Right hindlimb (tissue), 1 donor: ENCODE measurements at regions not wholly inside any gene's neighbourhood (a gene's known extent, or its start where the extent isn't known, plus 50 kb on each side); places are given as distances from the start of the nearest gene placed in this dataset.

Source experiments
- DNase-seq: peaks from one replicate; pipeline ENCODE4 v3.0.0-alpha.2; 2018

DNA sequence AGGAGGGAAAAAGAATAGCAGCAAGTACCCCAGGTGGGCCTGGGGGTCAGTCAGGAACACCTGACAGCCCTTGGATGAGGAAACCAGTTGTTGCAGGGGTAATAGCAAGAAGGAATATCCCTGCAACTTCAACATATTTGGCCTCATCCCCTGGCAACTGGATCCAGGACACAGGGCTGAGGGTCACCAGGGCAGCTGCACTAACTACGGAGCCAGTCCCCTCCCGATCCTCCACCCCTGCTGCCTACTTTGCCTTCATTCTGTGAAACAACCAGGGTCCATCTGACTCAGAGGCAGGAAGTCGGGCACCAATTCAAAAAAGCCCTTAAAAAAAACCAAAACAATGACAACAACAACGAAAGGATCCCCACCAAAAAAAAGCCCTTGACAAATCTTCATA, 52.9 kb downstream of the FRMPD3 start:
- no peak for DNase-seq

DNA sequence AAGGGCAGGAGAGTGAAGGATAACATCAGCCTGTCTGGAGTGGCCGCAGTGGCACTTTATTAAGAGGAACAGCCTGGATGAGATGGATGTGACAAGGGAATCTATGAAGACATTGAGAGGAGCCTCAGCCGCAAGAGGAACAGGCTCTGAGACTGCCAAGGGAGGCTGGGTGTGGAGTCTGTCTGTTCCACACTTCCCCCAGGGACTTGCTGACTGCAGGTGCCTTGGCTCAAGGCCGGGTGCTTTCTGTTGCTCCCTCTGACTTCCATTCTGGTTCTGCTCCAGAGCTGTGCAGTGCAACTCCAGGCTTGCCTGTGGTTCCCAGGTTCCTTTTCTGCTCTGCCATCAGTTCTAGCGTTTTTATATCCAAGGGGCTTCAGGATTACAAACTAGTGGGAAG, 54.6 kb downstream of the FRMPD3 start:
- peak; percentile 36 for DNase-seq

DNA sequence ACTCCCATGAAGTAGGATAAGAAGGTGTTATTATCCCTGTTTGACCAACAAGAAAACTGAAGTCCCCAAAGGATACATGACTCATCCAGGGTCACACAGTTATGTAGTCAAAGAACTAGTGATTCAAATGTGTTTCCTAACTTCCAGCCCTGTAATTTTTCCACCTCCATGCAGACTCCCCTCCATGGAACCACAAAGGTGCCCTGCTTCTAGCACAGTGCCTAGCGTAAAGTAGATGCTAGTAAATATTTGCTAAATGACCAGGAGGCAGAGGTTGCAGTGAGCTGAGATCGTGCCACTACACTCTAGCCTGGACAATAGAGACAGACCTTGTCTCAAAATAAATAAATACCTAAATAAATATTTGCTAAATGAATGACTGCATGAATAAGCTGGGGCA, 55.8 kb downstream of the FRMPD3 start:
- no peak for DNase-seq

DNA sequence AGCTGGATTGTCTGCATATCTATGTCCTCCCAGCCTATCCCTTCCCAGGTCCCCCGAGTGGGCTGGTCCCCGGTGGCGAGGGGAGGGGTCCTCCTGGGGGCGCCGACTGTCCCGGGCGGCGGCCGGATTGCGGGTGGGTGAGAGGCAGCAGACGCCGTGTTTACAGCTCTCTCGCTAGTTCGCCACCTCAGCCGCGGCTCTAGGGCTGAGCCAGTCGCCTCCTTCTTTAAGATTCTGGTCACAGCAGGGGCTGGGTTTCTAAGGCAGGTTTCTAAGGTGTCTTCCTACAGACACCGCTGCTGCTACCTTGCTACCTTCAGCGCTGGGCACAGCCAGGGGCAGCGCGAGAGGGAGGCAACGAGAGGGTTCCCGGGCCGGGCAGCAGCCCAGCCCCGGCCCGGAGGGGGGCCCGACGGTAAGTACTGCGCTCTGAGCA, 57.2 kb downstream of the FRMPD3 start:
- no peak for DNase-seq

DNA sequence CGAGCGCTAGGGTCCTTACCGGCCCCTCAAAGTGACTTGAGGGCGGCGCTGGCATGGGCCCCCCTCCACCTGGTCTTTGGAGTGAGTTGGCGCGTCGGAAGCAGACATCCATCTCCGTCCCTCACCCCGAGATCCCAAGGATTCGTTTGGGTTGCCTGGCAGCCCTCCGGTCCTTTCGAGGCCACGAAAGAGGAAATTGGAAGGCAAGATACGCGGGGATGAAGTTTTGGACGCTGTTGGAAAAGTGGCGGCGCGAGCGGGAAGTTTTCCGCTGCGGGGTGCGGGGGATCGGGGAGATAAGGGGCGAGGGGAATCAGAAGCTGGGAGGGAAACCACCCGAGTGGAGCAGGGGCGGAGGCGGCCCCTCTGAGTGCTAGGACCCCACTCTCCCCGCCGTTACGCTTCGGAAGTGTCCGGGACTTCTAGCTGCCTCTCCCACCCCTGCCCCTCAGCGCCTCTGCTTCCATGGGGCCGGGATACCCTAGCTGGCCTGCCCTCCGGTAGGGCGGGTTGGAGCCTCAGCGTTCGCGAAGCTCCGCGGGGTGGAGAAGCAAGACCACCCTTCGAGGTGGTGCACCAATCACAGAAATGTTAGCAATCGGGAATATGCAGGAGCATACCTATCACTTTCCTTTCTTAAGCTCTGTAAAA, 57.8 kb downstream of the FRMPD3 start:
- no peak for DNase-seq

DNA sequence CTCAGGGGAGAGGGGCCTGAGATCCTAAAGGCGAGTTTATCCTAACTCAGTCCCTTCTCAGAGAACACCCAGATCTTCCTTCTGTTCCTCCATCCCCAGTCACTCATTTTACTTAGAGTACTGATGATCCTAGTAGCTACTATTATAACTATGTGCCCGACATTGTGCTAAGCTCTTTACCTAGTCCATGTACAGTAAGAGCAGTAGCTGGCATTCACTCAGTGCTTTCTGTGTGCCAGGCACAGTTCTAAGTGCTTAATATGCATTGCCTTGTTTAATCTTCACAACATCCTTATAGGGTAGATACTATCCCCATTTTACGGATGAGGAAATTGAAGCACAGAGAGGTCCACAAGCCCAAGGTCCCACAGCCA, 58.3 kb downstream of the FRMPD3 start:
- no peak for DNase-seq

DNA sequence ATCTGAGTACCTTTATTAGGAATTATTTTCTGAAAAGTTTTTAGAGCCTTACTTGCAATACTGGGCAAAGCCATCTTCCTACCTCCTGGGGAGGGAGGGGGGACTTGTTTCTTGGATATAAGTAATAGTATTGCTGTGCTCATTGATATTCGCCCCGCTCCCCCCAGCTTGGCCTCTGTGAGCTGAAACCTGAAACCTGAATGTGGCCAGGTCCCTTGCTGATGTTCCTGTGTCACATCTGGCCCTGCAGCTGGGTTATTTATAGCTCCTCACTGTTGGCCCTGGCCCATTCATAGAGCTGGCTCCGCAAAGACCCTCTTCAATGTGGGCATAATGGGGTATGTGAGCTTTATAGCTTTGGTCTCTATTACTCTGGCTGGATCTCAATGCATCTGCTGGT, 59.5 kb downstream of the FRMPD3 start:
- no peak for DNase-seq

DNA sequence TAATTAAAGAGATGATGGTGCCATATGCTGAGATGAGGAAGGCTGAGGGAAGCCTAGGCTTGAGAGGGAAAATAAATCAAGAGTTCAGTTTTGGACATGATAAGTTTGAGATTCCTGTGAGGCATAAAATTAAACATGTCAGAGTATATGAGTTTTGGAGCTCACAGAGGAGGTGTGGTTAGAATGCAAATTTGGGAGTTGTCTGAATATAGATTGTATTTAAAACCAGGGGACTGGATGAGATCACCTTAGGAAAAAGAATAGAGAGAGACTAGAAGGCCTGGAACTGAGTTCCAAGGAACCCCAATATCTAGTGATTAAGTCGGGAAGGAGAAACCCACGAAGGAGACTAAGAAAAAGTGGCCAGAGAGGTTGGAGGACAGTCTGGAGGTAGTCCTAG, 65.5 kb downstream of the FRMPD3 start:
- no peak for DNase-seq

DNA sequence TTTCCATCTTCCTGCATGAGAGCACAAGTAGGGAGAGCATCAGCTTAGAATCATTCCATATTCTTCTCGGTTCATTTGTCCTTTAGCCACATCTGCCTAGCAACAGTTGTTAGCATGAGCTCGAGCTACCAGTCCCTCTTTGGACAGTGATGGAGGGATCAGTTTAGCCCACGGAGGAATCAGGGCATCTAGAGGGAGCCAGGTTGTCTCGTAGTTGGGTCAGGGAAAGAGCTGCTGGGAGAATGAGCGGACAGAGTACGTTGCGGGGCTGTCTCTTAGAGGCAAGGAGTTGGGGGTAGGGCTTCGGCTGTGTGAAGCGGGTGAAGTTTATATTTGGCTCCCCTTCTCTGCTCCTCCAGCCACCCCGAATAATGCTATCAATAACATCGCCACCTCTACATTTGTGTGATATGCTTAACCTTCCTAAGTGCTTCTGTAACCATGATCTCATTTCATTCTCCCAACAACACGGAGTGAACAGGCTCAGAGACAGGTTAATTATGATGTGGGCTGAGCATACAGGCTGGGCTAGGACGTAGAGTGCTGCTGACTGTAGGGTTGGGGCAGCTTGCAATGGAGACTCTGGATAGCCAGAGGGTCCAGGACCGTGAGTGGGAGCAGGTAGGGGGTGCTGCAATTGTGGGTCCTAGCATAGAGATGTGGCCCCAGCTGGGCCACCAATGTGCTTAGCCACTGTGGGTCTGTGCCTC, 72.6 kb downstream of the FRMPD3 start:
- DNase-seq = no peak

DNA sequence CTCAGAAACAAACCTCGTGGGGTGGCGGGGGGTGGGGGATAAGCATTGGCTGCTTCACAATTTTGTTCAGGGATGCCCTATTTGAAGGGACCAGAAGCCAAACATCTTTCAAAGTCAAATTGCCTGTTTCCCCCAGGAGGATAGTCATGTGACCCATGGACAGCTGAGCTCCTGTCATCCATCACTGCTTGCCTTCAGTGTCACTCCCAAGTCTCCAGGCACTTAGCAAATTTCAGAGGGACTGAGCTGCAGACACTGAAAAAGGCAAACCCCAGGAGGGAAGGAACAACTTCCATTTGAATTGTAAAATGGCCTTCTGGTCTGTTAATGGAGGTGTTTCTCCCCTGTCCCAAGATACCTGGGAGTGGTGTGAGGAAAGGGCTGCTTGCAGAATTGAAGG, 73.4 kb downstream of the FRMPD3 start:
- DNase-seq = no peak

DNA sequence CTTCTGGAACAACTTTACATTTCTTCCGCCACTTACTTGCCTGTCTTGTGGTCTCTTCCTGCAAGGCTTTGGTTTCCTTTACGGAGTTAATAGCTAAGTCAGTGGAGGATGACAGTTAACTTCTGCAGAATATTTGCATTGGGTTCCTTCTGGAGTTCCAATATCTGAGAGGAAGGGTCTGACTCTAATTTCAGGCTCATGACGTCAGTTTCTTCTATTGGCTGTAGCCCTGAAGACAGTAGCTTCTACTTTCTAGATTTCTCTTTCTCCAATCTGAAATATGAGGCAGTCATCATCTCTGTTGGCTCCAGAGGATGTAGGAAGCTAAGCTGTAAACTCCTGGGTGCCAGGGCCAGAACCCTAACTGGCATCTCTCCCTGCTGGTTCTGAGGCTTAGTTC, 76.7 kb downstream of the FRMPD3 start:
- no peak for DNase-seq

DNA sequence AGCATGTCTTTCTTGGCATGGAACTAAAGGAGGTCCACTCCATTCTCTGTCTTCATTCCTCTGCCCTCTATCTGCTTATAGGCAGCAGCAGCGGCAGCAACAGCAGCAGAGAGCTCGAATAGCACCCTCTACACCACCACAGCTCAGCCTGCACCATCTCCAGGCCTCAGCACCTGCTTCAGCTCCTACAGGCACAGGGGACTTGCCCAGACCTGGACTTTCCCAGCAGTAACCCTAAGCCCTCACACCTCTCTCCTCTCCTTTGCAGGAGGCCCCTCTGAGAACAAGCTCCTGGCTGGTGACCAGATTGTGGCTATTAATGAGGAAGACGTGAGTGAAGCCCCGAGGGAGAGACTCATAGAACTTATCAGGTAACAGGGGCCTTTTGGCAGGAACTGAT, 80.7 kb downstream of the FRMPD3 start:
- no peak for DNase-seq

DNA sequence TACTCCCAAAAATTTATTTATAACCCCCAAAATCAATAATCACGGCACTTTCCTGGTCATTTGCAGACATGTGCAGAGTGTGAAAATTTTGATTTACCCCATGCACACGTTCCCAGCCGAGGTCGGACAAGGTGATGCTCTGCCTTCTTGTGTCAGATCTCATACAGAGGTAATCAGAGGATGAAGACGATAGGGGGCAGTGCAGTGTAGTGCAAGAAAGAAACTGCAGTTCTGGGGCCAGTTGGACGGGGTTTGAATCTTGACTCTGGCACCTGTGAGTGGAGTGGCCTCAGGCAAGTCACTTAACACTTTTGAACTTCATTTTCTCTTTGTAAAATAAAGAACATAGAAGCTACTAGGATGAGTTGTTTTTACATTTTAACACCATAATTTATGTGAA, 88.4 kb downstream of the FRMPD3 start:
- no peak for DNase-seq

DNA sequence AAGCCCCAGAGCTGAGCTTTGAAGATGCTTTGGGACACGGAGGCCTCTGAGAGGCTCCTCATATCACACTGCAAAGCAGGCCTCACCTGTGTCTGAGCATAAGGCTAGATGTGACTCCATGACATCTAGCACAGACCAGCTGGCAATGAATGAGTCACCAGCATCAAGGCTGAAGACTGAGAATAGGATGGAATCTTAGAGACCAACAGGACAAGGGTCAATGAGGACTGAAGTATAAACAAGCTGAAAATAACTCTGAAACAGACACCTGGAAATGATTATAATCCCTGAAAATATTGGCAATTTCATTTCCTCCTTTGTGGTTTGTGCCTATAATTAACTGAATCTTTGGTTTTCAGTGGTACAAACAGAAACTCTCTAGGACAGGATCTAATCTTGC, 87.1 kb upstream of the PRPS1 start:
- no peak for DNase-seq

DNA sequence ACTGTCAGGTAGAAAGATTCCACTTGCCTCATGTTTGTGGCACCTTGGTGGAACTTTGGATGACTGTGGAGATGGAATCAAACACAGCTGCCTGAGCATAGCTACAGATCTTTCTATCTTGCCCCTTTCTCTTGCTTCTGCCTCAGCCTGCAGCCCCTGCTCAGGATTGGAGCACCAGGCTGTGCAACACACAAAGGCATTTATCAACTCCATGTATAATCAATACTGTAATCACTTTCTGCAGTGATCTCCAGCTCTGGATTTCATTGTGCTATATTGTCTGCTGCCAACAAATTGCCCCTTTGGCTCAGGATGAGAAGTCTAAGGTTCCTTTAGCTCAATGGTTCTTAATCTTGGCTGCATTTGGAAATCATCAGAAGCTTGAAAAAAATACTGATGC, 86.3 kb upstream of the PRPS1 start:
- DNase-seq = no peak

DNA sequence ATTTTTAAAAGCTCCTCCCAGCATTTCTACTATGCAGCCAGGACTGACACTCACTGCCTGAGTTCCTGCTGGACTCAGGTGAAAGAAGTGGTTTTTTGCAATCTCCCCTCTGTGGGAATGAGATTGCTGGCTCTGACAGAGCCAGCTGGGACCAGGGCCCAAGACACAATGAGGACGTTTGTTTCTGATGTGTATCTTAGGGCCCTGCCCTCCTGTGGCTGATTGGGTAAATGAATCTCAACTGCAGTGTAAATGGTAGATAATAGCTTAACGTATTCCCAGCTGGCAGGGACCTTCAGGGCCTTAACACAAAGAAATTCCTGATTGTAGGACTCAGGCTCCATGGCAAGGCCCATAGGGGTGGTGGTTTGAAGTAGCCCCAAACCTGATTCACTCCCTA, 85.8 kb upstream of the PRPS1 start:
- DNase-seq = no peak

DNA sequence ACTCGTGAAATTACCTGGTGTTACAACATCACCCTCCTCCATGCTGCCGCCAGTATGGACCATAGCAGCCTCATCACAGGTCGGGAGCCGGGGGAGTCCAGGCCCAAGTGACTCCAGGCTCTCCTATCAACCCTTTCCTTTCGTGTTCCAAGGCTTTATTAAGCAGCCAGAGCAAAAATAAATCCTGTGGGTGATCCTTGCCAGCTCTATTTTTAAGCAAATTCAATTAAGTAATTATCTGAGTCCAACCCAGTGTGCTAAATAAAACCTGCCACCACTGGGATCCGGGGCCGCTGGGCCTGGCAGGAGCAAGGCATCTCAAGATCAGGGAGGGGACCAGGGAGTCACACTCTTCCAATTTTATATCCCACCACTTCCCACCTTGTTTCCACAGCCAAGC, 80.7 kb upstream of the PRPS1 start:
- no peak for DNase-seq

DNA sequence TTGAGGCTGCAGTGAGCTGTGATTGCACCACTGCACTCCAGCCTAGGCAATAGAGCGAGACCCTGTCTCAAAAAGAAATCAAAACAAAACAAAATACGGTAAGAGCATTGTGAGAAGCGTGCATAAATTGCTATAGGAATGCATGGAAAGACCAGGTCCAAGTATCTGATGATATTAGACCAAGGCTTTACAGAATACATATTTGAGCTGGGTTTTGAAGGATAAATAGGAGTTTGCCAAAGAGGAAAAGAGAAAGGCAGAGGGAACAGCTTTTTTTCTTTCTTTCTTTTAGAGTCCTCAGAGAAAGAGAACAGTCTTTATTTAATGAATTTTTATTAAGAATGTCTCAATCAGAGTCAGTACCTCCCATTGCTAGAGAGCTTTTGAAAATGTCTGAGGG, 79.5 kb upstream of the PRPS1 start:
- DNase-seq = no peak

DNA sequence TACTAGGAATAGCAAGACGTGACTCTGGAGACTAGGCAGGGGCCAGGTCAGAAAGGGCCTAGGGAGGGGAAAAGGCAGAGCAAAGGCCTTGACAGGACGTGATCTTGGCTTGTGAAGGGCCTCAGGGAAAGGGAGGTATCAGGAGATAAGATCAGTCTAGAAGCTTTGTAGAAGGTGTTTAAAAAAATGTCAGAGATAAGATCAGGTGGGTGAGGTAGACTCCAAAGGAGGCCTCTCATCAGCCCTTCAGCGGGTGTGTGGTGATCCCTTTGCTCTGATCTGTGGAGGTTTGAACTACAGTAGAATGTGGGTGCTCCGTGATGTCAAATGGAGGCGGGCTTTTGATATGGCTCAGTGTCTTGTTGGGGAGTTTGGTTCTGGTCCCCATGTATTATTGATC, 78.8 kb upstream of the PRPS1 start:
- no peak for DNase-seq

DNA sequence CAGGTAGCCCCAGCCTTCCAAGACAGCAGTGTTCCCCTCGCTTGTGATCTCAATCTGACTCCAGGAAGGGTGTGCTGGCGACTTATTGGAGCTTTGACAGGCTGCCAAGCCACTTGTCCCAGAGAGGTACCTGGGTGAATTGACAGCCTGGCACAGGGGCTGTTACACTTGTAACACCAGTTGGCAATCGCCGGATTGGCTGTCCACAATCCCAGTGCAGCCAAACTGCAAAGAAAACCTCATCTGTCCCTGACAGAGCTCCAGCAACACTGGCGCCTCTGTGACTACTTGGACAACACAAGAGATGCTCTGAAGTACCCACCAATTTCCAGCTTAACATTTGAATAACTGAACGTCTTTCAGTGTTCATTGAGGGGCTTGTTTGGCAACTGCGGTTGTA, 76.8 kb upstream of the PRPS1 start:
- DNase-seq = no peak

DNA sequence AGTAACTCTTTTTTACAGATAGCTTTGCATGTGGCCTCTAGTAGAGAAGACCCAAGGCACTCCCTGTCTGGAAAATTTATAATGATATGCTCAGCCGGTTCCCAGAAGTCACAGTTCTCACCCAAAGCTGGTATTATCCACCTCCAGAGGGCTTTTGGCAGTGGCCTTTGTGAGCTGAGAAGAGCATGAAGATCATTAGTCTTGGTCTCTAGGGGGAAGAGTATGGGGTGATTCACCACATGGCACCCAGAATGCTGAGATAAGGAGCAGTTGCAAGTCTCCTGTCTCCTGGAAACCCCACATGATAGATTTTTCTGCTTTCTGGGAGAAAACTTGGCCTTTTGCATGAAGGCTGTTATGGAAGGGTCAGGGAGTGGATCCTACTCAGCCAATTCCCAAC, 75.4 kb upstream of the PRPS1 start:
- no peak for DNase-seq

DNA sequence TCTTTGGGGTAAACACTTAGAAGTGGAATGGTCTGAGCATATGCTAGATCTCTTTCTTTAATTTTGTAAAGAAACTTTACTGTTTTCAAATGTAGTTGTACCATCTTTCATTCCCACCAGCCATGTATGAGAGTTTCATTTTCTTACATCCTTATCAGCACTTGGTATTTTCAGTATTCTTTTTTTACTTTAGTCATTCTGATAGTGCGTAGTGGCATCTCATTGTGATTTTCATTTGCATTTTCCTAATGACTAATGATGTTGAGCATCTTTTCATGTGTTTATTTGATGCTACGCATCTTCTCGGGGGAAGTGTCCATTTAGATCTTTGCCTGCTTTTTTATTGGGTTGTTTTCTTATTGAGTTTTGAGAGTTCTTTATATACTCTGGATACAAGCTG, 71.3 kb upstream of the PRPS1 start:
- no peak for DNase-seq

DNA sequence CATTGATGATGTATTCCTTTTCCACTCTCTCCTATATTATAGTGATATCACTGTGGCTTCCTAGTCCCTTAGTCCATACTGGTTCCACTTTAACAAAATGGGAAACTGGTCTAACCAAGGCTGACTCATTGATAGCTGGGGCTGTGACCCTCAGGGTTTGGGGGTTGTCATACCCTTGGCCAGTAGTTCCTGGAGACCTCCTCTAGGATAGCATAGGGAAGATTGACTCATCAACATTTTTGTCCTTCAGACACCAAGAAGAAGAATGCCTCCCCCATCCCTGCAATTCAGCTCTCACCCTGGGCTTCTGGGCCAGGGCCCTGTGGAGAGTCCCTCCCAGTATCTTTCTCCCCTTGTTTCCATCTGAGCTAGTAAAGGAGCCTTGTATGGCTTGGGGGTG, 68.8 kb upstream of the PRPS1 start:
- no peak for DNase-seq

DNA sequence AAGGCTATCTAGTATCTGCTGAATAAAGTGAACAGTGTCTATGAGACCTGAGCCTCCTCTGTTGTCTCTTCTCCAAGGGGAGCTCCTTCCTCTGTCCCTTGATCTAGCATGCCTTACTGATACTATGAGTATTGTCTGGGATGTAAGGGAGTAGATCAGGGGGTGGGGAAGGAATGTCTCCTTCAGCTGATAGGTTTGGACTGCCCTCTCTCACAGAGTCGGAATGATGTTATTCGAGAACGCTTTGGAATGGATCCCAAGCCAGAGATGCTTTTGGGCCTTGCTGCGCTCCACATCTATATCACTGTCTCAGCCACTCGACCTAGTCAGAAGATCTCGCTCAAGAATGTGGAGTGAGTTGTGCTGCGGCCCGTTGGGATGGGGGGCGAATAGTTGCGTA, 68.3 kb upstream of the PRPS1 start:
- DNase-seq = no peak

DNA sequence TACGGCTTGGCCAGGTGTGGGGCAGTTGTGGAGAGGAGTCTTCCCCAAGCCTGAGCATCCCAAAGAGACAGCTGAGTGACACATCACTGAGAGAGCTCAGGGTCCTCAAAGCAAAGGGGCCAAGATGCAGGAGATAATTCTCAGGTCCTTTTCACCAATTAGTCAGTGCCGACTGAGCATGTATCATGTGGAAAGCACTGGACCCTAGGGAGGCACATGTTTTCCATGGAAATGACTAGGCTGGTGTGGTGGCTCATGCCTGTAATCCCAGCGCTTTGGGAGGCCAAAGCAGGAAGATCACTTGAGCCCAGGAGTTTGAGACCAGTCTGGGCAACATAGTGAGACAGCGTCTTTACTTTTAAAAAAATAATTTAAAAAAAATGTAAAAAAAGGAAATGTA, 67.3 kb upstream of the PRPS1 start:
- DNase-seq = no peak
